ENCODE measurements at regions not wholly inside any gene's neighbourhood (a gene's known extent, or its start where the extent isn't known, plus 50 kb on each side); places are given as distances from the start of the nearest gene placed in this dataset.

- Mint-ChIP-seq H3K4me1 (no peaks in the 10 kb centered on the region), H3K36me3 (no peaks in the 10 kb centered on the region), H3K4me3 (no peak overlapping the region), H3K27me3 (no peaks in the 10 kb centered on the region), H3K27ac (no peak overlapping the region), H3K9me3 (peaks cover 0 to 6% (median 2%) of the 10 kb centered on the region in 7 donors)
- DNase-seq (no peak), ATAC-seq (ENCODE audit: low read depth in 2 of 2) (no peak)
- Histone ChIP-seq H3K27me3 (ENCODE audit: control insufficient read depth, insufficient read depth, low read length) (no peaks in the 10 kb centered on the region), H3K4me1 (ENCODE audit: control insufficient read depth, insufficient read depth, low read length, poor library complexity, severe bottlenecking) (no peaks in the 10 kb centered on the region), H3K9me3 (ENCODE audit: control insufficient read depth in 2 of 2, low read length in 2 of 2) (no peaks in the 10 kb centered on the region), H3K36me3 (ENCODE audit: control insufficient read depth, insufficient read depth, low read length) (no peaks in the 10 kb centered on the region), H3K4me3 (ENCODE audit: low read depth, low read length) (no peak overlapping the region), H3K27ac (ENCODE audit: insufficient read depth, low read length, poor library complexity, severe bottlenecking) (no peak overlapping the region)
Observed at GRCh38 chr4:57401586-57401985, 291.4 kb upstream of the IGFBP7 start.

- Mint-ChIP-seq H3K4me1 (no peaks in the 10 kb centered on the region), H3K27ac (no peak overlapping the region), H3K9me3 (peaks cover 0 to 17% (median 3%) of the 10 kb centered on the region in 7 donors), H3K4me3 (no peak overlapping the region), H3K27me3 (no peaks in the 10 kb centered on the region), H3K36me3 (no peaks in the 10 kb centered on the region)
- Histone ChIP-seq H3K9me3 (ENCODE audit: control insufficient read depth in 2 of 2, low read length in 2 of 2) (no peaks in the 10 kb centered on the region), H3K36me3 (ENCODE audit: control insufficient read depth, insufficient read depth, low read length) (no peaks in the 10 kb centered on the region), H3K4me3 (ENCODE audit: low read depth, low read length) (no peak overlapping the region), H3K27me3 (ENCODE audit: control insufficient read depth, insufficient read depth, low read length) (no peaks in the 10 kb centered on the region), H3K4me1 (ENCODE audit: control insufficient read depth, insufficient read depth, low read length, poor library complexity, severe bottlenecking) (no peaks in the 10 kb centered on the region), H3K27ac (ENCODE audit: insufficient read depth, low read length, poor library complexity, severe bottlenecking) (no peak overlapping the region)
- ATAC-seq (ENCODE audit: low read depth in 2 of 2) (no peak), DNase-seq (no peak)
Observed at GRCh38 chr4:57378766-57379165, 268.6 kb upstream of the IGFBP7 start.

GRCh38 chr4:57374866-57375595 lies 264.8 kb upstream of the IGFBP7 start:
- no peak overlapping the region for H3K27ac Mint-ChIP-seq
- ATAC-seq (ENCODE audit: low read depth in 2 of 2), result no peak
- no peak overlapping the region for H3K27ac ChIP-seq (ENCODE audit: insufficient read depth, low read length, poor library complexity, severe bottlenecking)

GRCh38 chr4:57373991-57374390 lies 263.8 kb upstream of the IGFBP7 start:
- H3K27ac ChIP-seq (ENCODE audit: insufficient read depth, low read length, poor library complexity, severe bottlenecking), result no peak overlapping the region
- Mint-ChIP-seq H3K27me3 (no peaks in the 10 kb centered on the region), H3K36me3 (no peaks in the 10 kb centered on the region), H3K4me1 (no peaks in the 10 kb centered on the region), H3K4me3 (no peak overlapping the region), H3K9me3 (peaks cover 0 to 7% (median 3%) of the 10 kb centered on the region in 7 donors), H3K27ac (no peak overlapping the region)
- ATAC-seq (ENCODE audit: low read depth in 2 of 2), result no peak
- no peaks in the 10 kb centered on the region for H3K36me3 ChIP-seq (ENCODE audit: control insufficient read depth, insufficient read depth, low read length)
- no peaks in the 10 kb centered on the region for H3K27me3 ChIP-seq (ENCODE audit: control insufficient read depth, insufficient read depth, low read length)
- DNase-seq, result no peak
- H3K9me3 ChIP-seq (ENCODE audit: control insufficient read depth in 2 of 2, low read length in 2 of 2), result no peaks in the 10 kb centered on the region
- no peaks in the 10 kb centered on the region for H3K4me1 ChIP-seq (ENCODE audit: control insufficient read depth, insufficient read depth, low read length, poor library complexity, severe bottlenecking)
- H3K4me3 ChIP-seq (ENCODE audit: low read depth, low read length), result no peak overlapping the region

More at GRCh38 chr4:57374866-57375595, 264.8 kb upstream of the IGFBP7 start:
- H3K9me3 Mint-ChIP-seq, result peaks cover 0 to 10% (median 3%) of the 10 kb centered on the region in 7 donors
- DNase-seq, result no peak
- no peaks in the 10 kb centered on the region for H3K4me1 Mint-ChIP-seq
- H3K4me1 ChIP-seq (ENCODE audit: control insufficient read depth, insufficient read depth, low read length, poor library complexity, severe bottlenecking), result no peaks in the 10 kb centered on the region
- no peaks in the 10 kb centered on the region for H3K9me3 ChIP-seq (ENCODE audit: control insufficient read depth in 2 of 2, low read length in 2 of 2)
- H3K27me3 ChIP-seq (ENCODE audit: control insufficient read depth, insufficient read depth, low read length), result no peaks in the 10 kb centered on the region
- no peaks in the 10 kb centered on the region for H3K27me3 Mint-ChIP-seq
- H3K4me3 Mint-ChIP-seq, result no peak overlapping the region
- H3K36me3 ChIP-seq (ENCODE audit: control insufficient read depth, insufficient read depth, low read length), result no peaks in the 10 kb centered on the region
- no peak overlapping the region for H3K4me3 ChIP-seq (ENCODE audit: low read depth, low read length)
- H3K36me3 Mint-ChIP-seq, result no peaks in the 10 kb centered on the region

- Histone ChIP-seq H3K9me3 (ENCODE audit: control insufficient read depth in 2 of 2, low read length in 2 of 2) (no peaks in the 10 kb centered on the region), H3K4me1 (ENCODE audit: control insufficient read depth, insufficient read depth, low read length, poor library complexity, severe bottlenecking) (no peaks in the 10 kb centered on the region), H3K4me3 (ENCODE audit: low read depth, low read length) (no peak overlapping the region), H3K36me3 (ENCODE audit: control insufficient read depth, insufficient read depth, low read length) (no peaks in the 10 kb centered on the region), H3K27ac (ENCODE audit: insufficient read depth, low read length, poor library complexity, severe bottlenecking) (no peak overlapping the region), H3K27me3 (ENCODE audit: control insufficient read depth, insufficient read depth, low read length) (no peaks in the 10 kb centered on the region)
- Mint-ChIP-seq H3K36me3 (no peaks in the 10 kb centered on the region), H3K27me3 (no peaks in the 10 kb centered on the region), H3K4me3 (no peak overlapping the region), H3K9me3 (peaks cover 0 to 8% (median 2%) of the 10 kb centered on the region in 7 donors), H3K27ac (no peak overlapping the region), H3K4me1 (no peaks in the 10 kb centered on the region)
- DNase-seq, result no peak
- ATAC-seq (ENCODE audit: low read depth in 2 of 2), result no peak
Observed at GRCh38 chr4:57371671-57372070, 261.5 kb upstream of the IGFBP7 start.

- peaks cover 0 to 8% (median 1%) of the 10 kb centered on the region in 7 donors for H3K9me3 Mint-ChIP-seq
- Histone ChIP-seq H3K9me3 (ENCODE audit: control insufficient read depth in 2 of 2, low read length in 2 of 2) (no peaks in the 10 kb centered on the region), H3K36me3 (ENCODE audit: control insufficient read depth, insufficient read depth, low read length) (no peaks in the 10 kb centered on the region), H3K4me3 (ENCODE audit: low read depth, low read length) (no peak overlapping the region), H3K27ac (ENCODE audit: insufficient read depth, low read length, poor library complexity, severe bottlenecking) (no peak overlapping the region), H3K27me3 (ENCODE audit: control insufficient read depth, insufficient read depth, low read length) (no peaks in the 10 kb centered on the region), H3K4me1 (ENCODE audit: control insufficient read depth, insufficient read depth, low read length, poor library complexity, severe bottlenecking) (no peaks in the 10 kb centered on the region)
- H3K27ac Mint-ChIP-seq, result no peak overlapping the region
- no peaks in the 10 kb centered on the region for H3K4me1 Mint-ChIP-seq
- H3K4me3 Mint-ChIP-seq, result no peak overlapping the region
- H3K27me3 Mint-ChIP-seq, result no peaks in the 10 kb centered on the region
- ATAC-seq (ENCODE audit: low read depth in 2 of 2) (no peak), DNase-seq (no peak)
- no peaks in the 10 kb centered on the region for H3K36me3 Mint-ChIP-seq
Observed at GRCh38 chr4:57370691-57371090, 260.5 kb upstream of the IGFBP7 start.

- no peak overlapping the region for H3K4me3 ChIP-seq (ENCODE audit: low read depth, low read length)
- no peaks in the 10 kb centered on the region for H3K36me3 ChIP-seq (ENCODE audit: control insufficient read depth, insufficient read depth, low read length)
- no peaks in the 10 kb centered on the region for H3K9me3 ChIP-seq (ENCODE audit: control insufficient read depth in 2 of 2, low read length in 2 of 2)
- H3K36me3 Mint-ChIP-seq, result no peaks in the 10 kb centered on the region
- no peak overlapping the region for H3K4me3 Mint-ChIP-seq
- peaks cover 0 to 5% (median 1%) of the 10 kb centered on the region in 7 donors for H3K9me3 Mint-ChIP-seq
- H3K4me1 Mint-ChIP-seq, result no peaks in the 10 kb centered on the region
- no peak overlapping the region for H3K27ac Mint-ChIP-seq
- no peaks in the 10 kb centered on the region for H3K27me3 ChIP-seq (ENCODE audit: control insufficient read depth, insufficient read depth, low read length)
- ATAC-seq (ENCODE audit: low read depth in 2 of 2), result no peak
- H3K27me3 Mint-ChIP-seq, result no peaks in the 10 kb centered on the region
- no peaks in the 10 kb centered on the region for H3K4me1 ChIP-seq (ENCODE audit: control insufficient read depth, insufficient read depth, low read length, poor library complexity, severe bottlenecking)
- H3K27ac ChIP-seq (ENCODE audit: insufficient read depth, low read length, poor library complexity, severe bottlenecking), result no peak overlapping the region
- no peak for DNase-seq
Observed at GRCh38 chr4:57369446-57369845, 259.3 kb upstream of the IGFBP7 start.

GRCh38 chr4:57364255-57364654 lies 254.1 kb upstream of the IGFBP7 start:
- ATAC-seq (ENCODE audit: low read depth in 2 of 2) (no peak), DNase-seq (no peak)
- no peaks in the 10 kb centered on the region for H3K36me3 Mint-ChIP-seq
- Histone ChIP-seq H3K9me3 (ENCODE audit: control insufficient read depth in 2 of 2, low read length in 2 of 2) (no peaks in the 10 kb centered on the region), H3K27me3 (ENCODE audit: control insufficient read depth, insufficient read depth, low read length) (no peaks in the 10 kb centered on the region), H3K4me1 (ENCODE audit: control insufficient read depth, insufficient read depth, low read length, poor library complexity, severe bottlenecking) (no peaks in the 10 kb centered on the region), H3K36me3 (ENCODE audit: control insufficient read depth, insufficient read depth, low read length) (no peaks in the 10 kb centered on the region), H3K27ac (ENCODE audit: insufficient read depth, low read length, poor library complexity, severe bottlenecking) (no peak overlapping the region), H3K4me3 (ENCODE audit: low read depth, low read length) (no peak overlapping the region)
- no peaks in the 10 kb centered on the region for H3K27me3 Mint-ChIP-seq
- no peak overlapping the region for H3K4me3 Mint-ChIP-seq
- H3K4me1 Mint-ChIP-seq, result no peaks in the 10 kb centered on the region
- H3K27ac Mint-ChIP-seq, result no peak overlapping the region
- peaks cover 0 to 5% (median 0%) of the 10 kb centered on the region in 7 donors for H3K9me3 Mint-ChIP-seq

Data from CD4-positive, CD25-positive, alpha-beta regulatory T cell (primary cell).